HUDEP-2 (cell line): ENCODE measurements at regions not wholly inside any gene's neighbourhood (a gene's known extent, or its start where the extent isn't known, plus 50 kb on each side); places are given as distances from the start of the nearest gene placed in this dataset.

Experiments
- DNase-seq, 76 experiments: peaks; one replicate each; lab custom pipeline; 2025; ENCODE audit not compliant: unreplicated experiment in 76 of 76; lab: John Stamatoyannopoulos, UW

DNA sequence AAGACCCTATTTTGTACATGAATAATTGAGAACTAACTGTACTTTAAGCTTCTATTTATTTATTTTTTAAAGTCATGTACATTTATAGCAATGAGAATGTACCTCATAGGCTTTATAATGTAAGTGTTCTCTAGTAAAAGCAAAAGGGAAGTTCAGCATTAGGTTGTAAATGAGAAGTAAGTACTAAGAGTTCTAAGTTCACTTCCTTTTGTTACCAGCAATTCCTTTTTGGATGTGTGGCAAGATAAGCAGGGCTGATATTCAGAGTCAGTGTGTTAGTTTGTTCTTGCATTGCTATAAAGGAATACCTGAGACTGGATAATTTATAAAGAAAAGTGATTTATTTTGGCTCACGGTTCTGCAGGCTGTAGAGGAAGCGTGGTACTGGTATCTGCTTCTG is 54.0 kb upstream of the CCN2 start:
- DNase-seq, result no peak

DNA sequence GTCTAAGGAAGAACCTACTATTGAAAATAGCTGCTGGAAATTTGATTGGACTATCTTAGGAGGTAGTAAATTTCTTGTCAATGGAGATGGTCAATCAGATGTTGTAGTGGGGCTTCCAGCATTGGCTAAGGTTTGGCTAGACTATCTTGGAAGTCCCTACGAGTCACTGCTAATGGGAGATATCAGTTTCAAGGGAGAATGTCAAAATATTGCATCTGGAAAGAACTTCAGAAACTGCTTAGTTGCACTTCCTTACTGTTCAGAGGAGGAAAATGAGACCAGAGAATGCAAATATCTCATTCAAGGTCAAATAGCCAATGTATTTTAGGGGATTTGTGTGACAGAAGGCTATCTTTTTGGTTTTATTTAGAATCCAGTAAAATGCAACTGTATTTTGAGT is 53.5 kb upstream of the CCN2 start:
- no peak for DNase-seq

DNA sequence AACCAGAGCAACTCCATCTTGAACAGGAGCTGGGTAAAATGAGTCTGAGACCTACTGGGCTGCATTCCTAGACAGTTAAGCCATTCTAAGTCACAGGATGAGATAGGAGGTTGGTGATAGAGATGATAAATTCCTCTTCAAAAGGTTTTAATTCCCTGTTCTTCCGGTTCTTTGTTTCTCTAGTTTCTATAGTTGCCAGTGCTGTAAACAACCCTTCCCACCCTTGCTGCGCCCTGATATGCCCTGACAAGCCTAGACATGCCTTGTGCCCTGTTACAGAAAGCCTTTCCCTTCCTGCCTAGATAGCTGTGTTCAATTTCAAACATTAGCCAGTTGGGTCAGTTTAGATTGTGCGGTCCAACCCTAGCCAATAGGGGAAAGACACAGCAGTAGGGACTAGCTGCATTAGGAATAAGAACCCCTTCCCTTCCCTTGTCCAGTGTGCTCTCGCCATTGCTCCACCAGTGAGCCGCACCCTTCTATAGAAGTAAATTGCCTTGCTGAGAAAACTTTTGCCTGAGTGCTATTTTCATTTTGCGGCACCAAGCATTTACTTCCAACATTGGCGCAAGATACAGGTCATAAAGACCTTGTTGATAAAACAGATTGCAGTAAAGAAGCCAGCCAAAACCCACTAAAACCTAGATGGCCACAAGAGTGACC is 52.5 kb upstream of the CCN2 start:
- DNase-seq, result no peak
